Mesenchymal stem cell (in vitro differentiated cells and primary cell): ENCODE measurements at regions not wholly inside any gene's neighbourhood (a gene's known extent, or its start where the extent isn't known, plus 50 kb on each side); places are given as distances from the start of the nearest gene placed in this dataset.

Experiments used
- DNase-seq: peaks from one replicate; pipeline ENCODE4 v3.0.0-alpha.2; 2013
- H2AFZ ChIP-seq: one replicate; pipeline ENCODE4 v1.6.1; 2013; ENCODE audit warnings: low read depth, mild to moderate bottlenecking, control low read depth, inconsistent platforms, low read length, moderate library complexity
- H2AK5ac ChIP-seq: 2 replicates; pipeline ENCODE4 v1.6.1; 2013; ENCODE audit warnings: low read length, moderate library complexity, mild to moderate bottlenecking, inconsistent platforms; ENCODE audit not compliant: severe bottlenecking
- H2BK120ac ChIP-seq: one replicate; pipeline ENCODE4 v1.6.1; 2013; ENCODE audit warnings: low read depth, mild to moderate bottlenecking, inconsistent platforms, low read length, moderate library complexity
- H2BK12ac ChIP-seq, 2 experiments: one replicate each; pipeline ENCODE4 v1.6.1; 2013; ENCODE audit warnings: inconsistent platforms in 2 of 2, low read length in 2 of 2, mild to moderate bottlenecking in 2 of 2, moderate library complexity in 2 of 2, control low read depth in 1 of 2
- H2BK15ac ChIP-seq: one replicate; pipeline ENCODE4 v1.6.1; 2013; ENCODE audit warnings: mild to moderate bottlenecking, low read depth, inconsistent platforms; ENCODE audit not compliant: poor library complexity, severe bottlenecking
- H2BK5ac ChIP-seq: 2 replicates; pipeline ENCODE4 v1.6.1; 2013; ENCODE audit warnings: low read depth, mild to moderate bottlenecking, low read length, control low read depth, inconsistent platforms; ENCODE audit not compliant: poor library complexity, severe bottlenecking
- H3K14ac ChIP-seq, 2 experiments: one replicate each; pipeline ENCODE4 v1.6.1; 2013; ENCODE audit warnings: inconsistent platforms in 2 of 2, low read length in 2 of 2, control low read depth in 1 of 2, mild to moderate bottlenecking in 1 of 2, moderate library complexity in 1 of 2
- H3K18ac ChIP-seq, 2 experiments: one replicate each; pipeline ENCODE4 v1.6.1; 2013; ENCODE audit warnings: inconsistent platforms in 2 of 2, low read length in 2 of 2, control low read depth in 1 of 2, low read depth in 1 of 2, mild to moderate bottlenecking in 1 of 2
- H3K23ac ChIP-seq, 2 experiments: one replicate each; pipeline ENCODE4 v1.6.1; 2013; ENCODE audit warnings: inconsistent platforms in 2 of 2, low read length in 2 of 2, mild to moderate bottlenecking in 2 of 2, moderate library complexity in 2 of 2, control low read depth in 1 of 2
- H3K27ac ChIP-seq: 2 replicates; pipeline ENCODE4 v1.5.1; 2013; ENCODE audit warnings: mild to moderate bottlenecking, moderate library complexity, low read length, control low read depth, inconsistent platforms; ENCODE audit not compliant: poor library complexity, severe bottlenecking
- H3K27me3 ChIP-seq, 2 experiments: 2 replicates each; pipeline versions ENCODE4 v1.6.1 to v1.7.0; 2013; ENCODE audit warnings: low read length in 2 of 2, mild to moderate bottlenecking in 2 of 2, moderate library complexity in 2 of 2, control low read depth in 1 of 2, inconsistent platforms in 1 of 2; ENCODE audit not compliant: control insufficient read depth in 1 of 2, insufficient read depth in 1 of 2
- H3K36me3 ChIP-seq, 2 experiments: 2 replicates each; pipeline versions ENCODE4 v1.6.1 to v1.7.0; 2013; ENCODE audit warnings: low read length in 2 of 2, control low read depth in 1 of 2, inconsistent platforms in 1 of 2, low read depth in 1 of 2, mild to moderate bottlenecking in 1 of 2; ENCODE audit not compliant: insufficient read depth in 2 of 2, control insufficient read depth in 1 of 2
- H3K4ac ChIP-seq, 2 experiments: one replicate each; pipeline ENCODE4 v1.6.1; 2013; ENCODE audit warnings: inconsistent platforms in 2 of 2, low read length in 2 of 2, mild to moderate bottlenecking in 2 of 2, moderate library complexity in 2 of 2, control low read depth in 1 of 2, low read depth in 1 of 2
- H3K4me1 ChIP-seq: 2 replicates; pipeline ENCODE4 v1.6.1; 2013; ENCODE audit warnings: low read depth, low read length, control low read depth; ENCODE audit not compliant: control insufficient read depth, insufficient read depth
- H3K4me2 ChIP-seq: 2 replicates; pipeline ENCODE4 v1.6.1; 2013; ENCODE audit warnings: low read length, mild to moderate bottlenecking, inconsistent platforms; ENCODE audit not compliant: poor library complexity, severe bottlenecking
- H3K4me3 ChIP-seq, 2 experiments: 2 replicates each; pipeline versions ENCODE4 v1.5.1 to v1.7.0; 2013; ENCODE audit warnings: low read length in 2 of 2, mild to moderate bottlenecking in 2 of 2, control low read depth in 1 of 2, low read depth in 1 of 2; ENCODE audit not compliant: insufficient read depth in 1 of 2
- H3K79me1 ChIP-seq: replicated peaks from 2 replicates; pipeline ENCODE4 v1.6.1; 2013; ENCODE audit warnings: mild to moderate bottlenecking, control low read depth, low read length, inconsistent platforms; ENCODE audit not compliant: poor library complexity, severe bottlenecking
- H3K9ac ChIP-seq: 2 replicates; pipeline ENCODE4 v1.7.0; 2013; ENCODE audit warnings: mild to moderate bottlenecking, low read length, moderate library complexity
- H3K9me3 ChIP-seq: 2 replicates; pipeline ENCODE4 v1.7.0; 2013; ENCODE audit warnings: mild to moderate bottlenecking, low read length; ENCODE audit not compliant: control insufficient read depth
- H4K8ac ChIP-seq: one replicate; pipeline ENCODE4 v1.6.1; 2013; ENCODE audit warnings: inconsistent platforms, mild to moderate bottlenecking, low read length, moderate library complexity
- H4K91ac ChIP-seq: one replicate; pipeline ENCODE4 v1.6.1; 2013; ENCODE audit warnings: mild to moderate bottlenecking, low read length, inconsistent platforms
- WGBS: methylation state at CpG from one replicate; pipeline ENCODE4 v1.1.7; 2013; ENCODE audit warnings: mixed read lengths; 5-methylcytosine and 5-hydroxymethylcytosine counted together

- no peak overlapping the region for H3K18ac ChIP-seq
- no peak overlapping the region for H4K8ac ChIP-seq
- H3K14ac ChIP-seq, result no peak overlapping the region
- no peak overlapping the region for H2BK5ac ChIP-seq
- no peak overlapping the region for H2BK120ac ChIP-seq
- peaks cover 7% of the 10 kb centered on the region for H3K9me3 ChIP-seq
- no peak overlapping the region for H3K9ac ChIP-seq
- H3K27me3 ChIP-seq, result peaks cover 0 to 4% of the 10 kb centered on the region in 2 experiments
- WGBS, result 44% methylated on average over 3 of the region's 4 CpGs
- no peak for DNase-seq
- H2AFZ ChIP-seq, result no peak overlapping the region
- H2BK12ac ChIP-seq, result no peak overlapping the region
- H3K23ac ChIP-seq, result no peak overlapping the region
- H2AK5ac ChIP-seq, result no peak overlapping the region
- H3K79me1 ChIP-seq, result no peaks in the 10 kb centered on the region
- H3K4ac ChIP-seq, result no peak overlapping the region
- no peaks in the 10 kb centered on the region for H3K4me1 ChIP-seq
- no peaks in the 10 kb centered on the region for H3K36me3 ChIP-seq
- H4K91ac ChIP-seq, result no peak overlapping the region
- H3K27ac ChIP-seq, result no peak overlapping the region
- H2BK15ac ChIP-seq, result no peak overlapping the region
- no peak overlapping the region for H3K4me2 ChIP-seq
- H3K4me3 ChIP-seq, result no peak overlapping the region
Observed at GRCh38 chr16:13291591-13292333, 390.4 kb downstream of the SHISA9 start.

- Histone ChIP-seq H3K9ac (no peak overlapping the region), H3K27me3 (peaks cover 0 to 7% of the 10 kb centered on the region in 2 experiments), H3K4ac (no peak overlapping the region), H3K79me1 (no peaks in the 10 kb centered on the region), H2BK5ac (no peak overlapping the region), H2BK15ac (no peak overlapping the region), H2BK120ac (no peak overlapping the region), H4K8ac (no peak overlapping the region), H2AFZ (no peak overlapping the region), H2BK12ac (no peak overlapping the region), H2AK5ac (no peak overlapping the region), H4K91ac (no peak overlapping the region), H3K14ac (no peak overlapping the region), H3K23ac (no peak overlapping the region), H3K4me3 (no peak overlapping the region), H3K18ac (no peak overlapping the region), H3K4me2 (no peak overlapping the region), H3K36me3 (no peaks in the 10 kb centered on the region), H3K27ac (no peak overlapping the region), H3K4me1 (peaks cover 8% of the 10 kb centered on the region), H3K9me3 (peaks cover 7% of the 10 kb centered on the region)
- DNase-seq, result no peak
- WGBS, result 94% methylated on average over 3 of the region's 4 CpGs
Observed at GRCh38 chr16:13296206-13296605, 394.8 kb downstream of the SHISA9 start.

- Histone ChIP-seq H3K9ac (no peak overlapping the region), H2BK12ac (no peak overlapping the region), H3K14ac (no peak overlapping the region), H3K79me1 (no peaks in the 10 kb centered on the region), H2AK5ac (no peak overlapping the region), H3K9me3 (peaks cover 5% of the 10 kb centered on the region), H3K27ac (peak overlapping the region; percentile 25), H2BK120ac (no peak overlapping the region), H3K4me3 (no peak overlapping the region), H2AFZ (no peak overlapping the region), H2BK5ac (no peak overlapping the region), H2BK15ac (no peak overlapping the region), H3K27me3 (peaks cover 0 to 7% of the 10 kb centered on the region in 2 experiments), H3K23ac (no peak overlapping the region), H3K4ac (no peak overlapping the region), H3K4me2 (peak overlapping the region; percentile 1), H4K8ac (no peak overlapping the region), H3K36me3 (no peaks in the 10 kb centered on the region), H3K18ac (no peak overlapping the region), H3K4me1 (peaks cover 8% of the 10 kb centered on the region), H4K91ac (no peak overlapping the region)
- no peak for DNase-seq
- WGBS, result 52% methylated on average over 4 of the region's 5 CpGs
Observed at GRCh38 chr16:13298666-13299065, 397.3 kb downstream of the SHISA9 start.

- no peak overlapping the region for H3K18ac ChIP-seq
- no peak for DNase-seq
- peaks cover 0 to 3% of the 10 kb centered on the region in 2 experiments for H3K27me3 ChIP-seq
- H3K4me2 ChIP-seq, result no peak overlapping the region
- H3K27ac ChIP-seq, result no peak overlapping the region
- no peak overlapping the region for H3K4ac ChIP-seq
- no peaks in the 10 kb centered on the region for H3K9me3 ChIP-seq
- H2BK15ac ChIP-seq, result no peak overlapping the region
- no peaks in the 10 kb centered on the region for H3K79me1 ChIP-seq
- H2BK120ac ChIP-seq, result no peak overlapping the region
- peaks cover 9% of the 10 kb centered on the region for H3K4me1 ChIP-seq
- no peak overlapping the region for H4K91ac ChIP-seq
- H3K23ac ChIP-seq, result no peak overlapping the region
- H3K9ac ChIP-seq, result no peak overlapping the region
- H2BK12ac ChIP-seq, result no peak overlapping the region
- H3K14ac ChIP-seq, result no peak overlapping the region
- no peak overlapping the region for H2BK5ac ChIP-seq
- H2AK5ac ChIP-seq, result no peak overlapping the region
- H2AFZ ChIP-seq, result no peak overlapping the region
- no peak overlapping the region for H4K8ac ChIP-seq
- no peak overlapping the region for H3K4me3 ChIP-seq
- no peaks in the 10 kb centered on the region for H3K36me3 ChIP-seq
- WGBS, result 46% methylated on average over 8 of the region's 9 CpGs
Observed at GRCh38 chr16:13300066-13300840, 398.9 kb downstream of the SHISA9 start.
